Ramos (cell line): ENCODE measurements at regions not wholly inside any gene's neighbourhood (a gene's known extent, or its start where the extent isn't known, plus 50 kb on each side); places are given as distances from the start of the nearest gene placed in this dataset.

Source experiments
- in situ Hi-C: fragments of 300-500 bp; cut with MboI; formaldehyde crosslinking; loops from one replicate; pipeline ENCODE4 v1.14.3; 2022; ENCODE audit warnings: low sequenced_read_pairs; ENCODE audit not compliant: unreplicated experiment

DNA sequence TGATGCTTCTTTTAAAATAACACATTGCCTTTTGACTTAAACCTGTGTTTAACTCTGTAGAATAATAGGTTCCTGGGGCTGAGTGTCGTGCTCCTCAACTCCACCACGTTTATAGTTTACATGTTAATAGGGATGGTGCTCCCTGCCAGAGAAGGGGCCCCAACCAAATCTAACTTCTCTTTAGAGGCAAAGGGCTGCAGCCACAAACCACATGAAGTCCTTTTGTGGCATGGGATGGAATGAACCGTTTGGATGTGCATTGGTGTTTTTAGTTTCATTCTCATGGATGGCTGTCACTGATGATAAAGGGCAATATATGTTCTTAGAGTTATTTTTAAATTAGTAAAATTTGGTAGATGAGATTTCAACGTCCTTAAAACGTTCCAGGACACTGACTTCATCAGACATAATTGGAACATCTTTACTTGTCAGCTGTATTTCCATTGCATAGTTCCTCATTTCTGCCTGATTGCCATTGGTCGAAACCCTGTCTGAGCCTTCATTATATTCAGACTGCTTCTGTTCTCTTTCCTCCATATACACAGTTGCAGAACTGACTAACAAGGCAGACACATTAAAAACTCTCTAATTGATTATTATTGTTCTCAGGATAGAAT, 60.4 kb upstream of the HPF1 start:
- in situ Hi-C loops, result loop anchor here (10.0 kb wide), 1 partner anchor 227 kb away; no protein-coding TSS in a partner anchor

DNA sequence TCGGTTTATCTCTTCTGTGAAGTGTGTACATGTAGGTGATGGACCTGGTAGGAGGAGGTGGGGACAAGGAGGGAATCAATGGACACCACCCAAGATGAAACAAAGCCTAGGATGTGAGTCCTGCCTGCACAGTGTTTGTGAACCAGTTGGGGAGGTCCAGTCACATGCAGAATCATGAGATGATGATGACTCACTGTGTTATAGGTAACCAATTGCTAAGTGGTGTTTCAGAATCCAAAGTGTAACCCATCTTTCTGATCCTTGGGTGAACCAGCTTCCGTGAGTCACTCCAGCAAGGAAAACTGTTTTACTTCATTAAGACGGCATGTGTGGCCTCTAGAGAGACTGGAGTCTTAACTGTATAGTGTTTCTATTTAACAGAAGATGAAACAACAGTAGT, 57.9 kb upstream of the HPF1 start:
- in situ Hi-C loops, result loop anchor here (10.0 kb wide), 1 partner anchor 229 kb away; no protein-coding TSS in a partner anchor

DNA sequence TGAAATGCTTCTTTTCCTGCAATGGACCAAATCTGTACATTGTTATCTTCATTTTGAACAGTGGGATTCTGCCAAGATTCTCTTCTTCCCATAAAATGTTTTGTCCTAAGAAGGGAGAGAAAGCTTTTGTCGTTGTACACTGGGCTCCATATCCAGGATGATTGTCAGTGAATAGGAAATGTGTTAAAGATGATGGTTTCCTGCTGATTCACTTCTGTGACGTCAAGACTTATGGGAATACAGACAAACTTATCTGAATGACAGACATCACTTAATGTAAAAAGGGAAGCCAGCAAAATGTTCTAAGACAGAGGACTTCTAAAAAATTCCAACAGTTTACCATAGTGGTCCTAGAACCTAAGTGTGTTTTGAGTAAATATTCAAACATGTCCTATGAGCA, 53.7 kb upstream of the HPF1 start:
- in situ Hi-C loops, result loop anchor here (10.0 kb wide), 1 partner anchor 233 kb away; no protein-coding TSS in a partner anchor

DNA sequence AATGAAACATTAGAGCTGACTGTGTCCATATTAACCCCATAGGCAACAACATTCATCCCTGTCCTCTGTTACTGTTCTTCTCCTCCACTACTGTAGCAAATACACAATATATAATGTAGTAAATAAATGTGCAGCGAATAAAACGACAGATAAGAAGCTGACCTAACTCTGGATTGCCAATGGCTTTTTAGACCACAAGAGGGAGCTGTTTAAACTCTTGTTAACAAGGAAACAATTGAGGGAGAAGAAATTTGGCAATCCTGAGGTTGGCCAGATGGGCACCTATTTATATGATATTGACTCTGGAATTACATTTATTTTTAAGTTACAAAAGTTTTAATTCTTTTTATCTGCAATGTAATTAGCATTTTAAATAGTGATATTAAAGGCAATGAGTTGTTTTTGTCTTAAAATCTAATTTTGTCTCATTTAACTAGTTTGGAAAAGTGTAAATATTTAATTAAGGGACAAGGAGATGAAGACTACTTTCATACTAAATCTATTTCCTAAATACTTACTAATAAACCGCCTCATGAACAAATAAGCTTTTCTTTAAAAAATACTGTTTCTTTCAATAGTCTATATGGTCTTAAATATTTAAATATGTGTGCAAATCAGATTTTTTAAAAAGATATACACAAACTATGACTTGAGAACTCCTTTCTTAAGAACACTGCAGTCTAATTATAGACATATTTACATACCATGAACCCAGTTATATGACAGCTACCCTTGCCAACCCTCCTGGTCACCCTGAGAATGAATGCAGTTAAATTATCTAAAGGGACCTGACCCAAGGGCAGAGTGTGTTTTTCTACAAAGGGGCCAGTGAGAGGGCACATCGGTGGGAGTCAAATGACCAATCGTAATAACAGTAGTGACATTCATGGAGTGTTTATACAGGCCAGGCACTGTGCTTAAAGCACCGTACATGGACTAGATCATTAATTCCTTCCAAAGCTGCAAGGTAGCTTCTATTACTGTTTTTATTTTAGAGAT, 52.9 kb upstream of the HPF1 start:
- in situ Hi-C loops, result loop anchor here (10.0 kb wide), 1 partner anchor 234 kb away; no protein-coding TSS in a partner anchor

DNA sequence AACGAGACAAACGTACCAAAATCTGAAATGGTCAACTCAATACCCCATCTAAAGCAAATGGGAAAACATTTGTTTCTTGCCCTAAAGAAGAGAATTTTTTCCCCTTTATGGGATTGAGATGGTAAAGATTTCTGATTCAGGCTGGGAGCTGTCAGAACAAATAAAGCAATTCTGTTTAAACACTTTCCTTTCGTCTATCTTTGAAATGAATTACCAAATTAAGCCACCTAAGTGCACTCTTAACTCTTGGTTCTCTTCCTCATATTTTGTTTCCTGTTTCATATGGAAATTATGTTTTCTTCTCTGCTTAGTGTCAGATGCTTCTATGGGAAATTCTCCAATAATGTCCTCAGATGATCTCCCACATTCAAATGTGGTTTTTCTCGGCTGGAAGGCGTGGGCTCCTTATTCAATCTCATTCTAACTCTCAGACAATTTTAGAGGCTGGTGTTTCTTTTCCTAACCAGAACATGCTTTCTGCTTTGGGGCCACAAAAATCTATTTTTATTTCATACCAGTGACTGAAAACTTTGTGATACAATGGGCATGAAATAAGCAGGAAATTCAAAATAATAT, 50.3 kb upstream of the HPF1 start:
- in situ Hi-C loops, result no loop called here
